ENCODE measurements at regions not wholly inside any gene's neighbourhood (a gene's known extent, or its start where the extent isn't known, plus 50 kb on each side); places are given as distances from the start of the nearest gene placed in this dataset.

DNA sequence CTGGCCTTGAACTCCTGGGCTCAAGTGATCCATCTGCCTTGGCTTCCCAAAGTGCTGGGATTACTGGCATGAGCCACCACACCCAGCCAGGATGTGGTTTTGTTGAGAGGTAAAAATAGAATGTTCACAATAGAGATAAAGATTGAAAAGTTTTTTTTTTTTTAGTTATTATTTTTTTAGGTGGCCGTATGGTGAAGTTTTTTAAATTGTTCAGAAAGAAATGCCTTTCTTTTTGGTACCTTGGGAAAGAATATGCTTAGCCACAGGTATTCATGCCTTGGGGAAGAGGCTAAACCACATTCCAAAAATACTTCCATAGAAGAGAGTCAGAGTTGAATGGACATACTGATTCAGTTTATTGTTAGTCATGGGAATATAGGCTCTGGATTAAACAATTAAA is 143.4 kb downstream of the C11orf91 start:
- Histone ChIP-seq H3K4me3 (no peak overlapping the region), H3K27ac (no peak overlapping the region), H3K9me3 (no peaks in the 10 kb centered on the region), H3K36me3 (no peaks in the 10 kb centered on the region), H3K27me3 (no peaks in the 10 kb centered on the region), H3K4me1 (no peaks in the 10 kb centered on the region)
- TF ChIP-seq POLR2A (IDR thresholded peaks at IDR 0.05): no peak
- no peak for TF ChIP-seq POLR2AphosphoS5 (IDR thresholded peaks at IDR 0.05)
- TF ChIP-seq, protein P1, sequence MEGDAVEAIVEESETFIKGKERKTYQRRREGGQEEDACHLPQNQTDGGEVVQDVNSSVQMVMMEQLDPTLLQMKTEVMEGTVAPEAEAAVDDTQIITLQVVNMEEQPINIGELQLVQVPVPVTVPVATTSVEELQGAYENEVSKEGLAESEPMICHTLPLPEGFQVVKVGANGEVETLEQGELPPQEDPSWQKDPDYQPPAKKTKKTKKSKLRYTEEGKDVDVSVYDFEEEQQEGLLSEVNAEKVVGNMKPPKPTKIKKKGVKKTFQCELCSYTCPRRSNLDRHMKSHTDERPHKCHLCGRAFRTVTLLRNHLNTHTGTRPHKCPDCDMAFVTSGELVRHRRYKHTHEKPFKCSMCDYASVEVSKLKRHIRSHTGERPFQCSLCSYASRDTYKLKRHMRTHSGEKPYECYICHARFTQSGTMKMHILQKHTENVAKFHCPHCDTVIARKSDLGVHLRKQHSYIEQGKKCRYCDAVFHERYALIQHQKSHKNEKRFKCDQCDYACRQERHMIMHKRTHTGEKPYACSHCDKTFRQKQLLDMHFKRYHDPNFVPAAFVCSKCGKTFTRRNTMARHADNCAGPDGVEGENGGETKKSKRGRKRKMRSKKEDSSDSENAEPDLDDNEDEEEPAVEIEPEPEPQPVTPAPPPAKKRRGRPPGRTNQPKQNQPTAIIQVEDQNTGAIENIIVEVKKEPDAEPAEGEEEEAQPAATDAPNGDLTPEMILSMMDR (IDR thresholded peaks at IDR 0.05): no peak
- no peak for TF ChIP-seq EP300 (IDR thresholded peaks at IDR 0.05)
- WGBS, 5 donors: 18 to 39% (median 32%) methylated on average over 1 of the region's 1 CpG
- intact Hi-C loops (cut with DNase I; ENCODE audit: low total_unique reads): no loop called here
- DNase-seq: no peak

DNA sequence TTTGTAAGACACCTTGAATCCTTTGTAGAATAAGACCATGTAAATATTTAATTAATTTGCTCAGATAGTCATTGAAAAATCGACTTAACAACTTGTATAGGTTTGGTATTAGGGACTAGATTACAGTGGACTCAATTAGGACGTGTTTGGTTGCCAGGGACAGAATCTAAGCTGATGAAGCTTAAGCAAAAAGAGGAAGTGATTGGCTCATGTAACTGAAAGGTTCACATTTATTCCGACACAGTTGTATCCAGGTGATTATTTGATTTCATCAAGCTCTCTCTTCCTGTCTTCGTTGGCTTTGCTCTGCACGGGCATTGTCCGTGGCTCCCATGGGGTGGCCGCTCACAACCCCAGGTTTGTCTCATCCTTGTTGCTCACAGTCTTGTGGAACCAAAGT is 146.4 kb downstream of the C11orf91 start:
- Histone ChIP-seq H3K9me3 (no peaks in the 10 kb centered on the region), H3K4me3 (no peak overlapping the region), H3K27me3 (peaks cover 0 to 4% (median 4%) of the 10 kb centered on the region in 3 donors), H3K4me1 (no peaks in the 10 kb centered on the region), H3K36me3 (no peaks in the 10 kb centered on the region), H3K27ac (no peak overlapping the region)
- no peak for DNase-seq
- 83 to 87% (median 85%) methylated on average over 7 of the region's 7 CpGs for WGBS, 5 donors
- TF ChIP-seq POLR2A (IDR thresholded peaks at IDR 0.05): no peak
- no peak for TF ChIP-seq EP300 (IDR thresholded peaks at IDR 0.05)
- TF ChIP-seq, protein P1 (IDR thresholded peaks at IDR 0.05): no peak
- TF ChIP-seq POLR2AphosphoS5 (IDR thresholded peaks at IDR 0.05): no peak
- intact Hi-C loops (cut with DNase I; ENCODE audit: low total_unique reads): no loop called here

DNA sequence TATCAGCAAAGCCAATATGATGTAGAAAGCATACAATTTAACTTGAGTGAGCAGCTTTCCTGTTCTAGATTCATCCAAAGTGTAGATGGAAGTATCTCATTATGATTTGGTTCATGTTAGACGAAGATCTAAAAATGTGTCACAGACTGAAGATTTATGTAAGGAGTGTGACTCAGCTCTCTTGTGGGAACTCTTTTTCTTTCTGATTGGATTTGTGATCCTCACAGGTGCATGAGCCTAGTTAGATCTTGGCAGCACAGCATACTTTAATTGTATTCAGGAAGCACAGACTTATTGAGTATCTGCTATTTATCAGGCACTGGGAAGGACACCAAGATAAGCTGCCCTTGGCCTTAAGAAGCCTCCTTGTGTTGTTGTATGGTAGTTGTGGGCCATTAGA is 147.1 kb downstream of the C11orf91 start:
- Histone ChIP-seq H3K27me3 (peaks cover 0 to 4% (median 4%) of the 10 kb centered on the region in 3 donors), H3K4me3 (no peak overlapping the region), H3K4me1 (no peaks in the 10 kb centered on the region), H3K27ac (no peak overlapping the region), H3K9me3 (no peaks in the 10 kb centered on the region), H3K36me3 (no peaks in the 10 kb centered on the region)
- TF ChIP-seq, protein P1 (IDR thresholded peaks at IDR 0.05): no peak
- TF ChIP-seq POLR2A (IDR thresholded peaks at IDR 0.05): no peak
- no peak for TF ChIP-seq EP300 (IDR thresholded peaks at IDR 0.05)
- no peak for TF ChIP-seq POLR2AphosphoS5 (IDR thresholded peaks at IDR 0.05)
- intact Hi-C loops (cut with DNase I; ENCODE audit: low total_unique reads): no loop called here
- DNase-seq: no peak
- WGBS, 5 donors: 55 to 74% (median 66%) methylated on average over 1 of the region's 1 CpG

GRCh38 chr11:33552756-33553155 is 147.9 kb downstream of the C11orf91 start:
- TF ChIP-seq, protein P1 (IDR thresholded peaks at IDR 0.05): no peak
- TF ChIP-seq EP300 (IDR thresholded peaks at IDR 0.05) (no peak), POLR2A (IDR thresholded peaks at IDR 0.05) (no peak)
- Histone ChIP-seq H3K36me3 (no peaks in the 10 kb centered on the region), H3K27ac (no peak overlapping the region), H3K9me3 (no peaks in the 10 kb centered on the region), H3K4me1 (no peaks in the 10 kb centered on the region), H3K4me3 (no peak overlapping the region), H3K27me3 (peaks cover 0 to 4% (median 4%) of the 10 kb centered on the region in 3 donors)
- 78 to 83% (median 80%) methylated on average over 3 of the region's 3 CpGs for WGBS, 5 donors
- intact Hi-C loops (cut with DNase I; ENCODE audit: low total_unique reads): no loop called here
- no peak for DNase-seq
